ENCODE measurements at regions not wholly inside any gene's neighbourhood (a gene's known extent, or its start where the extent isn't known, plus 50 kb on each side); places are given as distances from the start of the nearest gene placed in this dataset.

DNA sequence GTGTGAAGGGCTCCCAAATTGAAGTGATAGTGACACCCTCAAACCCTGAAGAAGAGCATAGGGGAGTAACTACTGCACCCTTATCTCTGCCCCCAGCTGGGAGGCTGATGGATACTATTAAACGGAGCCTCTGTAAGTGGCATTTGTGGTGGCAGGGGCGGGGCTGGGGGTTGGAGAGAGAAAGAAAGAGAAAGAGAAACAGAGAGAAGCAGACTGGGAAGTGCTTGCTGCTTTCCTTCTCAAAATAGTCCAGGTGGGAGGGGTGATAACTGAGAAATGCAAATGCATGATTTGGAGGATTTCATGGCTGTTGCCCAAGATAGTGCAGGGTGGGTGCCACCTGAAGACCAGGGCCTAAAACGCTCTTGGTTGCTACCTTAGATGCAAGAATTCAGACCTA lies 253.5 kb upstream of the GATB start:
- Histone ChIP-seq H3K36me3 (ENCODE audit: insufficient read depth) (no peaks in the 10 kb centered on the region), H4K20me1 (ENCODE audit: insufficient read depth) (no peaks in the 10 kb centered on the region), H2AFZ (ENCODE audit: low read depth) (peak overlapping the region; percentile 81), H3K79me2 (ENCODE audit: insufficient read depth, low read depth) (no peaks in the 10 kb centered on the region), H3K27me3 (ENCODE audit: insufficient read depth, low read depth) (no peaks in the 10 kb centered on the region), H3K4me1 (ENCODE audit: low read depth, poor library complexity, severe bottlenecking) (peaks cover 28% of the 10 kb centered on the region), H3K27ac (peak overlapping the region; percentile 51), H3K4me3 (IDR thresholded peaks at IDR 0.05; ENCODE audit: insufficient read depth, low read depth, low read length) (no peak overlapping the region), H3K9ac (no peak overlapping the region), H3K4me2 (peak overlapping the region; percentile 82)
- TF ChIP-seq, protein P1, sequence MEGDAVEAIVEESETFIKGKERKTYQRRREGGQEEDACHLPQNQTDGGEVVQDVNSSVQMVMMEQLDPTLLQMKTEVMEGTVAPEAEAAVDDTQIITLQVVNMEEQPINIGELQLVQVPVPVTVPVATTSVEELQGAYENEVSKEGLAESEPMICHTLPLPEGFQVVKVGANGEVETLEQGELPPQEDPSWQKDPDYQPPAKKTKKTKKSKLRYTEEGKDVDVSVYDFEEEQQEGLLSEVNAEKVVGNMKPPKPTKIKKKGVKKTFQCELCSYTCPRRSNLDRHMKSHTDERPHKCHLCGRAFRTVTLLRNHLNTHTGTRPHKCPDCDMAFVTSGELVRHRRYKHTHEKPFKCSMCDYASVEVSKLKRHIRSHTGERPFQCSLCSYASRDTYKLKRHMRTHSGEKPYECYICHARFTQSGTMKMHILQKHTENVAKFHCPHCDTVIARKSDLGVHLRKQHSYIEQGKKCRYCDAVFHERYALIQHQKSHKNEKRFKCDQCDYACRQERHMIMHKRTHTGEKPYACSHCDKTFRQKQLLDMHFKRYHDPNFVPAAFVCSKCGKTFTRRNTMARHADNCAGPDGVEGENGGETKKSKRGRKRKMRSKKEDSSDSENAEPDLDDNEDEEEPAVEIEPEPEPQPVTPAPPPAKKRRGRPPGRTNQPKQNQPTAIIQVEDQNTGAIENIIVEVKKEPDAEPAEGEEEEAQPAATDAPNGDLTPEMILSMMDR (conservative IDR thresholded peaks at IDR 0.05; ENCODE audit: low read depth, low read length): no peak

DNA sequence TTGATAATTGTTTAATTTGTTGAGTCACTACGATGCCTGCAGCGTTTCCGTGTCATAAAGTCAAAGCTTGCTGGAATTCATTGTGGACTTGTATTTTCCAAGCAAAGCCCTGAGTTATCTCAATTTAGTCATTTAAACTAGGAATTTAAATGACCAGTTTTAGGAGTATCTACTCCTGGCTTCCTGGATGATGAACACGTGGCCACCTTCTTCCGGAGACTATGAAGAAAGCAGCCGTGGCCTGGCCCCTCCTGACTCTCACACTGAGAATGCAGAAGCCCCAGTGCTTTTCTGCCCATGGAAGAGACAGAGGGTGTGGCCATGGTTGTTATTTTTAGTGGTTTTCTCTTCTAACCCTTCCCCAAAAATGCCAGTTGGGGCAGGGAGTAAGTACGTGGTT lies 250.7 kb upstream of the GATB start:
- Histone ChIP-seq H3K27me3 (ENCODE audit: insufficient read depth, low read depth) (no peaks in the 10 kb centered on the region), H3K27ac (no peak overlapping the region)

DNA sequence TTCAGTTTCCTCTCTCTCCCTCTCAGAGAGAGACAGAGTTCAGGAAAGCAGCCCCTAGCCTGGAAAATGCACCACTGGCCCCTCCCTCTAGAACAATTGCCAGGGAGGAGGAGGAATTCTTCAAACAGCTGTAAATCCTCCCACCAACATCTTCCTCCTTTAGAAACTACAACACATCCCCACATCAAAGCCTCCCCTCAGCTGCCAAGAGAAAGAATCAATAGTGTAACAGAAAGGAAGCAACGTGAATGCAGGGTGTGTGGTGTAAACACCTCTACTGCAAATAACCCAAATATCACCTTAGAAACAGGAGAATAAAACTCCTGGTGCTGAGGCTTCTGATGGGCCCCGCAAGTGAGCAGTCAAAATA lies 249.9 kb upstream of the GATB start:
- no peaks in the 10 kb centered on the region for H3K36me3 ChIP-seq (ENCODE audit: insufficient read depth)
- H3K4me1 ChIP-seq (ENCODE audit: low read depth, poor library complexity, severe bottlenecking): peaks cover 28% of the 10 kb centered on the region
- no peak overlapping the region for H2AFZ ChIP-seq (ENCODE audit: low read depth)

More for the DNA sequence above, 250.7 kb upstream of the GATB start:
- peaks cover 28% of the 10 kb centered on the region for H3K4me1 ChIP-seq (ENCODE audit: low read depth, poor library complexity, severe bottlenecking)
- no peaks in the 10 kb centered on the region for H3K36me3 ChIP-seq (ENCODE audit: insufficient read depth)
- TF ChIP-seq, protein P1 (conservative IDR thresholded peaks at IDR 0.05; ENCODE audit: low read depth, low read length): no peak
- no peak overlapping the region for H2AFZ ChIP-seq (ENCODE audit: low read depth)
- no peak overlapping the region for H3K4me3 ChIP-seq (IDR thresholded peaks at IDR 0.05; ENCODE audit: insufficient read depth, low read depth, low read length)
- no peak overlapping the region for H3K4me2 ChIP-seq
- H3K9ac ChIP-seq: no peak overlapping the region
- no peaks in the 10 kb centered on the region for H3K79me2 ChIP-seq (ENCODE audit: insufficient read depth, low read depth)
- no peaks in the 10 kb centered on the region for H4K20me1 ChIP-seq (ENCODE audit: insufficient read depth)

DNA sequence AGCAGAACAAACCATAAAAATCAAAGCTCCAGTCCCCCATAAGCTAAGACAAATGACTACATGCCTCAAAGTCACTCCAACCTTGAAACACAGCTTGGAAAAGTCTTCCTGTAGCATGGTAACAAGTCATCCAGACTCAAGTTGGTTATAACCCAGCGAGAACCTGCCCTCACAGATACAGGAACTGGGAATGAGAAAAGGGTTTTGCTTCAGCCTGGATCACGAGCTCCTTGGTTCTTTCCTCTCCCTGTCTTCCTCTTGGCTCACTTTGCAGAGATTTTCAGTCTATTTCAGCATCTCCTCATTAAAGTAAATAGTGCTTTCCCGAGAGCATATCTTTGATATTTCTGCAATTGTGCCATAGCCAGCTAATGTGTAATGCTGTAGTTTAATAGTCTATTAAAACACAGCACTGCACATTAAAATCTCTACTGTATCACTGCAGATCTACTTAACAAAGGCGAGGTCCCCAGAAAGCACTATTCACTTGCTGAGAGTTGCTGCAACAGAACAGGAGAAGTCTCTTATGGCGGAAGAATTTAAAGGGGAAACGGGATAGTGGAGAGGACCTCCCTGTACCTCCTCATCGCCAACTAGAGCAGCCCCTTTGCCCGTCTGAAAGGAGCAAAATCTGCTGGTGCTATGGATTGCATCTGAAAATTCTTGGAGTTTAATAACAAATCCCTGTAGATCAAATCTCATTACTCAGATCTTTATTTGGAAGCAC lies 249.3 kb upstream of the GATB start:
- Histone ChIP-seq H3K4me1 (ENCODE audit: low read depth, poor library complexity, severe bottlenecking) (peaks cover 28% of the 10 kb centered on the region), H3K4me2 (no peak overlapping the region; the same call in 1 of the 2 replicates), H3K9ac (no peak overlapping the region), H4K20me1 (ENCODE audit: insufficient read depth) (no peaks in the 10 kb centered on the region), H2AFZ (ENCODE audit: low read depth) (no peak overlapping the region), H3K79me2 (ENCODE audit: insufficient read depth, low read depth) (no peaks in the 10 kb centered on the region), H3K27ac (no peak overlapping the region), H3K36me3 (ENCODE audit: insufficient read depth) (no peaks in the 10 kb centered on the region), H3K27me3 (ENCODE audit: insufficient read depth, low read depth) (no peaks in the 10 kb centered on the region), H3K4me3 (IDR thresholded peaks at IDR 0.05; ENCODE audit: insufficient read depth, low read depth, low read length) (no peak overlapping the region)
- TF ChIP-seq, protein P1 (conservative IDR thresholded peaks at IDR 0.05; ENCODE audit: low read depth, low read length): no peak

More for the DNA sequence above, 249.9 kb upstream of the GATB start:
- Histone ChIP-seq H3K4me3 (IDR thresholded peaks at IDR 0.05; ENCODE audit: insufficient read depth, low read depth, low read length) (no peak overlapping the region), H3K4me2 (no peak overlapping the region; the same call in 1 of the 2 replicates), H4K20me1 (ENCODE audit: insufficient read depth) (no peaks in the 10 kb centered on the region), H3K79me2 (ENCODE audit: insufficient read depth, low read depth) (no peaks in the 10 kb centered on the region), H3K9ac (no peak overlapping the region), H3K27ac (no peak overlapping the region), H3K27me3 (ENCODE audit: insufficient read depth, low read depth) (no peaks in the 10 kb centered on the region)
- TF ChIP-seq, protein P1 (conservative IDR thresholded peaks at IDR 0.05; ENCODE audit: low read depth, low read length): no peak
